H7 (cell line): ENCODE measurements at regions not wholly inside any gene's neighbourhood (a gene's known extent, or its start where the extent isn't known, plus 50 kb on each side); places are given as distances from the start of the nearest gene placed in this dataset.
"Not testable (repeated sequence)": the region's sequence is repeated elsewhere in the genome, so short reads cannot be mapped to it uniquely, and the experiment has no call there.

Source experiments
- DNase-seq: peaks from one replicate; pipeline ENCODE4 v3.0.0; 2012
- H3K27me3 ChIP-seq: 2 replicates; pipeline ENCODE4 v1.6.0; 2011; ENCODE audit warnings: mild to moderate bottlenecking, low read length; ENCODE audit not compliant: control insufficient read depth, insufficient read depth
- H3K36me3 ChIP-seq: replicated peaks from 2 replicates; pipeline ENCODE4 v1.5.1; 2011; ENCODE audit warnings: low read length; ENCODE audit not compliant: control insufficient read depth, insufficient read depth
- H3K4me3 ChIP-seq: 2 replicates; pipeline ENCODE4 v1.5.1; 2011; ENCODE audit warnings: low read depth, mild to moderate bottlenecking, control low read depth, low read length, moderate library complexity; ENCODE audit not compliant: insufficient read depth

GRCh38 chrX:125205918-125206665, 113.6 kb upstream of the TEX13C start:
- H3K36me3 ChIP-seq: no peaks in the 10 kb centered on the region
- peaks cover 26% of the 10 kb centered on the region for H3K27me3 ChIP-seq
- DNase-seq: peak; percentile 58
- H3K4me3 ChIP-seq: peak overlapping the region; percentile 72

DNA sequence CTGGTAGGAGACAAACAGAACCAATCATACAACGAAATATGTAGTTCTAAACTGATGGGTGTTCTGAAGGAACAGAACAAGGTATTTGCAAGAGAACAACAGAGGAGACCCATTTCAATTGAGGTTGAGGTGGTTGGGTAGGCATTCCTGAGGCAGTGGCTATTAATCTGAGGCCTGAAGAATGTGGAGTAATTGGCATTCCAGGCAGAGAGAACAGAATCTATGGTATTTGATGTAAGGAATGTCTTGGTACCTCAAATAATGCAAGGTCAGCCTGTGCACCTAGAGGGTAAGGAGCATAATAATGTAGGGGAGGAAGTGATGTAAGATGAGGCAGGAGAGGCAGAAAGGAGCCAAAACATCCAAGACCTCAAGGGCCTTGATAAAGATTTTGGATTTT, 109.5 kb upstream of the TEX13C start:
- peak; percentile 8 for DNase-seq
- Histone ChIP-seq H3K36me3 (no peaks in the 10 kb centered on the region), H3K4me3 (no peak overlapping the region), H3K27me3 (no peaks in the 10 kb centered on the region)

GRCh38 chrX:125219852-125220251, 99.8 kb upstream of the TEX13C start:
- Histone ChIP-seq H3K4me3 (no peak overlapping the region), H3K27me3 (no peaks in the 10 kb centered on the region), H3K36me3 (no peaks in the 10 kb centered on the region)
- no peak for DNase-seq

DNA sequence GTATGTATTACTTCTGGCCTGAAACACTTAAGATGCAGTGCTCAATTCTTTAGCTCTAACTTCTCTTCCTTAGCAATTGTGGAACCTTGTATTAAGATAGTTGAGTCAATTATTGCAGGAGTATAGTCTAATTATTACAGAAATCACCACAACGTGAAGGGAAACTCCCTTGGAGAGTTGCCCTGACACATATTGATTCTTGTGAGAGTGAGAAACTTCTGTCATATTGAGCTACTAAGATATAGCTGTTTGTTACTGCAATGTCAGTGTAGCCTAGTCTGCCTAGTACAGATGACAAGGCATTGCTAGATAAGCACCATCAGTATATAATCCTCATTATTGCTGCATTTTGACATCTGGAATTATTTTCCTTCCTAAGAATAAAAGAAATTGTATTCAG, 82.7 kb upstream of the TEX13C start:
- Histone ChIP-seq H3K27me3 (no peaks in the 10 kb centered on the region), H3K36me3 (no peaks in the 10 kb centered on the region), H3K4me3 (no peak overlapping the region)
- DNase-seq: no peak

DNA sequence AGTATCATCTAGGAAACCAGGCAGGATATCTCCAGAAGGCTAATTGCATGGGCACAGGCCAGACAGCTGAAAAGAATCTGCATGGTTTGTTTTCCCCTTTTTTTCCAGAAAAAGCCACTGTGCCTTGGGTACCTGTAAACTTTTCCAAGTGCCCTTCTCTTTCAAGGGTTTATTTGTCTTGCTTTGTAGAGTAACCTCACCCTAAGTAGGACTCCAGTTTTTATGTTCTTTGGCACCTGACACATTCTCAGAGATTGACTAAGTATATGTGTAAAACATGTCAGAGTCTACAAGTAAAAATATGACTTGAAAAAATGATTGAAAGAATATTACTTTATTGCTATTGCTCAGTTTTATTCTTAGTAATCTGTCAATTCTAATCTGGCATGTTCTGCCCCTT, 70.7 kb upstream of the TEX13C start:
- DNase-seq: no peak
- Histone ChIP-seq H3K4me3 (no peak overlapping the region), H3K36me3 (no peaks in the 10 kb centered on the region), H3K27me3 (no peaks in the 10 kb centered on the region)

DNA sequence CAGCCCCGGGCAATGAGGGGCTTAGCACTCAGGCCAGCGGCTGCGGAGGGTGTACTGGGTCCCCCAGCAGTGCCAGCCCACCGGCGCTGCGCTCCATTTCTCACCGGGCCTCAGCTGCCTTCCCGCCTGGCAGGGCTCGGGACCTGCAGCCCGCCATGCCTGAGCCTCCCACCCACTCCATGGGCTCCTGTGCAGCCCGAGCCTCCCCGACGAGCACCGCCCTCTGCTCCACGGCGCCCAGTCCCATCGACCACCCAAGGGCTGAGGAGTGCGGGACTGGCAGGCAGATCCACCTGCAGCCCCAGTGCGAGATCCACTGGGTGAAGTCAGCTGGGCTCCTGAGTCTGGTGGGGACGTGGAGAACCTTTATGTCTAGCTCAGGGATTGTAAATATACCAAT, 63.9 kb upstream of the TEX13C start:
- not testable (repeated sequence) for H3K36me3 ChIP-seq, H3K27me3 ChIP-seq, DNase-seq, H3K4me3 ChIP-seq

- H3K4me3 ChIP-seq: no peak overlapping the region
- H3K36me3 ChIP-seq: no peaks in the 10 kb centered on the region
- DNase-seq: no peak
Measured at GRCh38 chrX:125262836-125263235, 56.8 kb upstream of the TEX13C start.

DNA sequence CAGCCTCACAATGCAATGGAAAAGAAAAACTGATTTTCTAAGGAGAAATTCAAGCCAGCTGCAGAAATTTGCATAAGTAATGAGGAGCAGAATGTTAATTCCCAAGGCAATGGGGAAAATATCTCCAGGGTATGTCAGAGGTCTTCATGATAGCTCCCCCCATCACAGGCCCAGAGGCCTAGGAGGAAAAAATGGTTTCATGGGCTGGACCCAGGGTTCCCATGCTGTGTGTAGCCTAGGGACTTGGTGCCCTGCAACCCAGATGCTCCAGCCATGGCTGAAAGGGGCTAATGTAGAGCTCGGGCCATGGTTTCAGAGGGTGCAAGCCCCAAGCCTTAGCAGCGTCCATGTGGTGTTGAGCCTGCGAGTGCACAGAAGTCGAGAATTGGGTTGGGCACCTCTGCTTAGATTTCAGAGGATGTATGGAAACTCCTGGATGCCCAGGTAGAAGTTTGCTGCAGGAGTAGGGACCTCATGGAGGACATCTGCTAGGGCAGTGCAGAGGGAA, 53.5 kb upstream of the TEX13C start:
- H3K27me3 ChIP-seq: no peaks in the 10 kb centered on the region
- no peak for DNase-seq
- no peak overlapping the region for H3K4me3 ChIP-seq
- H3K36me3 ChIP-seq: no peaks in the 10 kb centered on the region

More at GRCh38 chrX:125262836-125263235, 56.8 kb upstream of the TEX13C start:
- H3K27me3 ChIP-seq: no peaks in the 10 kb centered on the region
